ENCODE measurements at regions not wholly inside any gene's neighbourhood (a gene's known extent, or its start where the extent isn't known, plus 50 kb on each side); places are given as distances from the start of the nearest gene placed in this dataset.

DNA sequence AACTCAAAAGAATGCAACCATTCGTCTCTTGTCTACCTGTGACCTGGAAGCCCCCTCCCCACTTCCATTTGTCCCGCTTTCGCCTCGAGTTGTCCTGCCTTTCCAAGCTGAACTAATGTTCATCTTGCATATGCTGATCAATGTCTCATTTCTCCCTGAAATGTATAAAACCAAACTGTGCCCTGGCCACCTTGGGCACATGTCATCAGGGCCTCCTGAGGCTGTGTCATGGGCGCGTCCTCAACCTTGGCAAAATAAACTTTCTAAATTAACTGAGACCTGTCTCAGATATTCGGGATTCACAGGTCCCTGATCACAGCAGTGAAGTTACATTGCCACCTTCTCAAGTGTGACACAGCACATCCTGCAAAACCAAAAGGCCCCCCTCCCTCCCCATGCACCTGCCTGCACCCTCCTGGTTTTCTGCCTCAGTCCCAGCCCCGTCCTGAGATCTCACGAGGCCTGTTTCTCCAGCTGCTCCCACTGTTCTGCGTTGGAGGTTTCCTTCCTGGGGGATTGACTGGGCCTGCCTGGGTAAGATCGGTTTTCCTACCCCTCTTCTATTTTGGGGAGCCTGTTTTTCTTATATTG is 1328.7 kb downstream of the TBC1D22A start:
- DNase-seq = no peak

GRCh38 chr22:48090332-48090672 is 1327.9 kb downstream of the TBC1D22A start:
- no peak for DNase-seq

DNA sequence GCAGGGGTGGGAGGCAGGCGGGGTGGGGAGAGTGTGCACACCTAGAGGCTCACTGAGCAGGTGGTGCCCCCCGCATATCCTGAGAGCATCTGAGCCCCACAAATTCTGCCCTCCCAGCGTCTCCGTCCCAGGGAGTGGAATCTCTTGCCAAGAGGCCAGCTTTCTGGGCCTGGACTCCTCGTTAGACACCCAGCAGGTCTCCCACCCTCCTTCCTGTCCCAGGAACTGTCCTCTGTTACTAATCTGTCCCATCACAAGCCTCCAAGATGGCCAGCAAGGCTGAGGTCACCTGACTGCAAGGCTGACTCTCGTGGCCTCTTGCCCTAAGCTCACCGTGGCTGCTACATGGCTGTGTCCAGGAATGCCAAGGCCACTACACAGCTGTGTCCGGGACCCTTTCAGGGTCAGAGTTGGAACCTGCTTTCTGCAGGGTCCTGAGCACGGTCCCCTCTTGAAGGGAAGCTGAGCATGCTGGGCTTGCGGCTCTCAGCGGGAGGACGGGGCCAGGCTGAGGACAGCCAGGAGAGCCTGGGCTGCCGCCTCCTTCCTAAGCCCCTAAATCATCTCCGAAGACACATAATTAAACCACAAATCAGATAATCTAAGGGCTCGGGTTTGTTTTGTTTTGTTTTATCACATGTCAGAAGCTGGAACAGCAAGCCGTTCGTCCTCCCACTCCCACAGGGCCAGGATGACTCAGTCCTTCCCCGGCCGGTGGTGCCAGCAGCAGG is 1327.3 kb downstream of the TBC1D22A start:
- peak; percentile 47 for DNase-seq

DNA sequence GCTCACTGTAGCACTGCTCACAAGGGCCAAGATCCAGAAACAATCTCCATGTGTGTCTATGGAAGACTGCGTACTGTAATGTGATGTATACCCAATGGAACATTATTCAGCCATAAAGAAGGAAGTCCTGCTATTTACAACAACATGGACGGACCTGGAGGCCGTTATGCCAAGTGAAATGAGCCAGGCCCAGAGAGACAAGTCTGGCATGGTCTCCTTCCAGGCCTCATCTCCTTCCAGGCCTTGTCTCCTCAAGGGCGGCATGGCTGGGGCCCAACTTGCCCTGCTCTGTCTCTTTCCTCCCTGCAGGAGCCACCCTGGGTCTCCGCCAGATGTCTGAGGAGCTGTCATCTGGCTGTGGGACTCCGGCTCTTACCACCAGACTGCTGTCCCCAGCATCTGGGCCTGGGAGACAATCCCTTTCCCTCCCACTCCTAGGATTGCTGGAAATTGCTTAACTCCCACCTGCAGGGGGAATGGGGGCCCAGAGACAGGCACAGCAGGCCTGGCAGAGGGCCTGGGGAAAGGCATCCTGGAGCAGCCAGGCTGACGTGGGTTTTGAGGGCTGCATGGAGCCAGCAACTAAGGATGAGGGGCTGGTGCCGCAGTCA is 1326.6 kb downstream of the TBC1D22A start:
- no peak for DNase-seq

DNA sequence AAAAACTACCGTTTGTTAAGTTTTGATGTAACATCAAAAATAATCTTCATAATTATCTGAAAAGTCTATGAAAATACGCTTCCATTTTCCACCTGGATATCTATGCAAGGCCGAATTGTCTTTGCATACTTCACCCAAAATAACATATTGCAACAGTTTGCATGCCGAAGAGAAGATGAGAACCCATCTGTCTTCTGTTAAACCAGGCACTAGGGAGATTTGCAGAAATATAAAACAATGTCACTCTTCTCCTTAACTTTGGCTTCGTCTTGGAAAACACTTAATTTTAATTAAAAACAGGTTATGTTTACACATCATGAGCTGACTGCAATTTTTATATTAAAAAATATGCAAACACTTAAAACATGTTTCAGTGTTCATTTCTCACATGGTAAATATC is 1325.8 kb downstream of the TBC1D22A start:
- DNase-seq = peak; percentile 80

DNA sequence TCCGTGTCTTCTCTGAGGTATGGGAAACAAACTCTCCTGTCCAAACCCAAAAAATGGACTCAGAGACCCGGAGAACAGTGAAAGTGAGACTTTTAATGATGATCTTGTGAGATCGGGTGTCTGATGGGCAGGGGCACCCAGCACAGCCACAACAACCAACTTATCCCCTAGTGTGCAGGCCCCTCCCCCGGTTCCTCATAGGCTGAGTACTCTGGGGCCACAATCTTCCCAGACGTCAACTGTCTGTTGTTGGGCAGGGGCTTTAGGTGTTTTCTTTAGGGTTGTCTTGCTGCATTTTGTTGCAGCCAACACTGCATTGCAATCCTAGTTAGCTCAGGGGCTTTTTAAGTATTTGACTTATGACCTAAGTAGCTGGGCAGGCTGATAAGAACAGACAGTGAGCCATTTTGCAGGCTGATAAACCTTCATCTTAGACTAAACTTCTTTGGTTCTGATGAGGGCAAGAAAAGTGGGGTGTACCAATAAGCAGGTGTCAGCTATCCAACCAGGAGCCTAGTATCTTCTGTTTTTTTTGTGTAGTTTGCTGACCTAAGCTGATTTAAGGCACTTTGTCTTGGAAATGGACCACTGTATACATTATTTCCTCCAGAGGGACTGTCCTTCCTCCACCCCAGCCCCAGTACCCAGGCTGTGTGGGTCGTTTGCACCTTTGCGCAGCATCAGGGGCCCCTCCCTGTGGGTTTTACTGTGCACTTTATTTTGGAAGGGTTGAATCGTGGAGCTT is 1323.6 kb downstream of the TBC1D22A start:
- no peak for DNase-seq

DNA sequence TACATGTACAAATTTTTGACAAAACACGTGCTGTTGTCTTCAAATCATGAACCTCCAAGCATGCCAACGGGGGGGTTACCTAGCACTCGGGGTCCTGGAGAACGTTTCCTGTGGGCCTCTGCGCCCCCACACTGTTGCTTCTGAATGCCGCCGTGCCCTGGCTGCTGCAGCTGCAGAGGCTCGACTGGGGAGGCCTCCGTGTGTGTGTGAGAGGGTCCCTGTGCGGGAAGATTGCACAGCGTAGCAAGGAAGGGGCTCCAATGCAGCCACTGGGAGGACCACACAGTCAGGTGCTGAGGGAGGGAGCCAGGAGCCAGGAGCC is 1322.2 kb downstream of the TBC1D22A start:
- no peak for DNase-seq

GRCh38 chr22:48084041-48084728 is 1321.7 kb downstream of the TBC1D22A start:
- no peak for DNase-seq

DNA sequence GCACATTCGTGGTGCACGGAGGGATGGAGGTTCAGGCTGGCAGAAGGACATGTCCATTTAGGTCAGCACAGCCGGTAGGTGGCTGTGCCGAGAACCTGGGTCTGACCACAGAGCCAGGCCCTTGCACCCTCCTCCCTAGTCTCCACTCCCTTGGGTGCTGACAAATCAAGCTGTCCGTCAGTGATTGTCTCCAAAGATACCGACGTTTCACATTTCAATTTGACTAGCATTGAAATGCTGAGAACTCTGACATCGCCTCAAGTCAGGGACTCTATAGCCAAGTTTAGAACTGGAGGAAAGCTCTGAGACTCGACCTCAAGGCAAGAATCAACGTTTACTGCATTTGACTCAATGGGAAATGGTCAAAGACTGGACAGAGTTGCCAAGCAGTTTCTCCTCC is 1321.1 kb downstream of the TBC1D22A start:
- no peak for DNase-seq

DNA sequence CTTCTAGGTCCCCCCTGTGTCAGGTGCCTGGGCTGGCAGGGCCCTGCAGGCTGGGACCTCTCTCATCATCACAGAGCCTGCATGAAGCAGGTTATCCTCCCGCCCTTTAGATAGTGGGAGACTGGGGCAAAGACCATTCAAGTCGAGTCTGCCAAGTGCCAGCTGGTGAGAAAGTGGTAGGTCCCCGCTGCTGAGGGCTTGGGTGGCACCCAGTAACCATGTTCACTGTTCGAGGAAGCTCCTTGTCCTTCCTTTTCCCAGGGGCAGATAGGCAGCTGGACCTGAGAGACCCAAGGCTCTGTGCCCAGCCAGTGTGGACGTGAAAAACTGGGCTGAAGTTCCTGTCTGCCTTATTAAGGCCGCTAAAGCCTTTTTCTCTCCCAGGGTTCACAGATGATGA is 1319.8 kb downstream of the TBC1D22A start:
- DNase-seq = no peak

- DNase-seq = no peak
Measured at GRCh38 chr22:48081281-48081680, 1318.8 kb downstream of the TBC1D22A start.

DNA sequence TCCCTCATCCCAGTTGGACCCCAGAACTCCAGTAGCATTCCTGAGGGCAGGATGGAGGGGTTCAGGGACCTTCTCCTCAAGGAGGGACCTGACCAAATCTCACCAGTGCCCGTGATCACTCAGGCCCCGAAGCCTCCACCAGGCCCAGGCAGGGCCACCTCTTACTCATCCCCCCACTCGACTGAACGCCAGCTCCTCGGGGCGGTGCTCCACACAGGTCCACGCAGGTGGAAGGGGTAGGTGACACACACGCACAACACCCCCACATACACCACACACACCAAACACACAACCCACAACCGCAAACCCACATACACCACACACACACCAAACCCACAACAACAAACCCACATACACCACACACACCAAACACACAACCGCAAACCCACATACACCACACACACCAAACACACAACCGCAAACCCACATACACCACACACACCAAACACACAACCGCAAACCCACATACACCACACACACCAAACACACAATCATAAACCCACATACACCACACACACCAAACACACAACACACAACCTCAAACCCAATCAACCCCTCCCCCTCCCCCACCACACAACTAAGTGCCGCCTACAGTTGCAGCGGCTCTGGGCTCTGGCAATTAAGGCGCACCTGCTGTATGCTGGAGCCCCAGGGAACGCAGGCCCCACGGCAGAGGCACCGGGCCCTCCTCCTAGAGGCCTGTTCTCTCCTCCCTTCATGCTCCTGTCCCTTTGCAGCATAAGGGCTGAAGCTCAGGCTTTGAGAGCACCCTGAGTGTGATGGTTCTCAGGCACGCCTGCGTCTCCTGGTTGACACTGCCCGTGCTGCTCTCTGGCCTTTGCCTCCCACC is 1318.1 kb downstream of the TBC1D22A start:
- no peak for DNase-seq

DNA sequence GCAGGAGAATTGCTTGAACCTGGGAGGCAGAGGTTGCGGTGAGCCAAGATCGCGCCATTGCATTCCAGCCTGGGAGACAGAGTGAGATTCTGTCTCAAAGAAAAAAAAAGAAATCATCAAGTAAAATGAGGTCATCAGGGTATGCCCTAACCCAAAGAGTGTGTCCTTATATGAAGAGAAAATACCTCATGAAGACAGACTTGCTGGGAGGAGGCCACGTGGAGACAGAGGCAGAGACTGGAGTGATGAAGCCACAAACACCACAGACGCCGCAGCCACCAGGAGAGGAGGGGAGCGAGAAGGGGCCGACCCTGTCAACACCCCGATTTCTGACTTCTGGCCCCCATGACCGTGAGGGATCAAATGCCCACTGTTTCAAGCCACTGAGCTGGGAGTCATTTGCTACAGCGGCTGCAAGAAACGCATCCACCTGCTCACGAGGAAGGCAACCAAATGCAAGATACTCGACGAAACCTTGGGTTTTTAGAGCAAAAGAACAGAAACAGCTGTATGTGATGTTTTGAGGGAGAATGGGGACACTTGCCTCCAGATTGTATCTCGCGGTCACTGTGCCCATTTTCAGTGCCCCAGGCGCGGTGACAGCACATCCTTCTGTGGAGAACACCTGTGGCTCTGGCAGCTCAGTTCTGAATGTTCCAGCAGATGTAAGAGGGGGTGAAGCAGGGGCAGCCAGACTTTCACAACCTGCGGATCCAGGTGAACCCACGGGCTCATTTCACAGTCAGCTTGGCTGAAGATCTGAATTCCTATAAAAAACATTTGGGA is 1317.2 kb downstream of the TBC1D22A start:
- DNase-seq = no peak

DNA sequence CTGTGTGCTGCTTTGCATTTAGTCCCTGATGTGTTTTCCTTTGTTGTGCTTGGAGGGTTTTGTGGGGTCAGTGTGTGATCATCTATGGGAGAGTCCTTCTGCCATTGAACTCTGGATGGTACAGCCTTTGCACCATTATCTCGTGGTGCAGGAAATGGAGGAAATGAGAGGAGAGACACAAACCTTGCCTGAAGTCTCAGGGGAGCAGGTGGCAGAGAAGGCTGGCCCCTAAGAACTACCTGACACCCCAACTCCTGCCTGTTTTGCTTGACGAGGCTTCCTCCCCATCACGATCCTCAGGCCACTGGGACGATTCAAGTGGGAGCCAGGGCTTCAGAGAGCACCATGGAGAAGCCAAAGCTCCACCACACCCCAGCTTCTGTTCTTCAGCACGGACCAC is 1316.4 kb downstream of the TBC1D22A start:
- no peak for DNase-seq

- DNase-seq = no peak
Measured at GRCh38 chr22:48077699-48078098, 1315.2 kb downstream of the TBC1D22A start.

DNA sequence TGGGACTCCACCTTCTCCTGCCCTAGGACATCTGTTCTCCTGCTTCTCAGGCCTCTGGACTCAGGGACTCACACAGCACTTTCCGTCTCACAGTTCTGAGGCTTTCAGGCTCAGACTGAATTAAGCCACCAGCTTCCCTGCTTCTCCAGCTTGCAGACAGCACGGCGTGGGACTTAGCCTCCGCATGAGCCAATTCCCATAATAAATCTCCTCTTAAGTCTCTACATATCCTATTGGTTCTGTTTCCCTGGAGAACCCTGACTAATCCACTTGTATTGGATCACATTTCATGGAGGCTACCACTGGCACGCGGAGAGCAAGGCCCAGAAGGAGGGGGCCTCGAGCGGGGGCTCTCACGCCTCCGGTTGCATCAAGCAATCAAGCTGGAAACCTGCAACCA is 1313.6 kb downstream of the TBC1D22A start:
- DNase-seq = no peak

DNA sequence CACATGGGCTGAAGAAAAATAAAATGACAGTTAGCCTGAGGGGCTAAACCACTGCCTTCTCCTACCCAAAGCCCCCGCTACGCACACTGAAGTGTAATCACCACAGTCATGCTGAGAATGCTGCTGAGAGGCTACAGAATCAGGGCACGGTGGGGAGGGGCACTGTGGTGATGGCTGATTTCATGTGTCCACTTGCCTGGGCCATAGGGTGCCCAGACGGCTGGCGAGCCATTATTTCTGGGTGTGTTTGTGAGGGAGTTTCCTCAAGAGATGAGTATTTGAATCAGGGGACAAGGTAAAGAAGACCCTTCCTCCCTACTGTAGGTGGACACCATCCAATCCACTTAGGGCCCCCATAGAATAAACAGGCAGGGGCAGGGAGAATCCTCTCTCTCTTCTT is 1313.2 kb downstream of the TBC1D22A start:
- no peak for DNase-seq

DNA sequence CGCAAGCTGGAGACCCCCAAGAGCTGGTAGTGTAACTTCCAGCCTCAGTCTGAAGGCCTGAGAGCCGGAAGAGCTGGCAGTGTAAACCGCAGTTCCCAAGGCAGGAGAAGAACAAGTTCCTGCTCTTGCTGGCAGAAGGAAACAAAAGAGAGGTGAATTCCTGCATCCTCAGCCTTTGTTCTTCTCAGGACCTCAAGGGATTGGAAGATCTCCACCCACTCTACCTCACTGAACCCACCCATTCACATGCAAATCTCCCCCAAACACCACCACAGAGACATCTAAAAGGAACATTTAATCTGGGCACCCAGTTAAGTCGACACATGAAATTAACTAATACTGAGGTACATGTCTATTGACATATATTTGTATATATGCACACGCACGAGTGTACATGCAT is 1310.3 kb downstream of the TBC1D22A start:
- DNase-seq = no peak

GRCh38 chr22:48071828-48072227 is 1309.4 kb downstream of the TBC1D22A start:
- DNase-seq = no peak

DNA sequence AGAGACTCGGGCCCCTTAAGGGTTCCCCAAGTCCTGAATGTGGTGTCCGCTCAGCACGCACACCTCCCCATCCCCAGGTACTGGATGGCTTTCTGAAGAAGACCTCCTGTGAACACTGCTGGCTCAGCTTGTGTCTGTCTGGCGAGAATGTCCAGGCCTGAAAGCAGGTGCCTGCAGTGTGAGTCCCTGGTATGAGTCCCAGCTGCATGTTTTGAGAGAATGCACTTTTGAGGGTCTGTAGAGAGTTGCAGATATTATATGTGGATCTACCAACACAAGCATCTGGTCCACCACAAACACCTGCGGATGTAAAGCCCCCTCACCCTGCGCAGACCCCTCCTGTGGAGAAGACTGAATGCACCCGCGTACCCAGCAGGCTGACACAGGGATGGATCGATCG is 1308.9 kb downstream of the TBC1D22A start:
- no peak for DNase-seq

GRCh38 chr22:48070760-48071159 is 1308.3 kb downstream of the TBC1D22A start:
- DNase-seq = no peak

All from skin of body (tissue), 1 donor.